ENCODE measurements at regions not wholly inside any gene's neighbourhood (a gene's known extent, or its start where the extent isn't known, plus 50 kb on each side); places are given as distances from the start of the nearest gene placed in this dataset.
"Not testable (repeated sequence)": the region's sequence is repeated elsewhere in the genome, so short reads cannot be mapped to it uniquely, and the experiment has no call there.

DNA sequence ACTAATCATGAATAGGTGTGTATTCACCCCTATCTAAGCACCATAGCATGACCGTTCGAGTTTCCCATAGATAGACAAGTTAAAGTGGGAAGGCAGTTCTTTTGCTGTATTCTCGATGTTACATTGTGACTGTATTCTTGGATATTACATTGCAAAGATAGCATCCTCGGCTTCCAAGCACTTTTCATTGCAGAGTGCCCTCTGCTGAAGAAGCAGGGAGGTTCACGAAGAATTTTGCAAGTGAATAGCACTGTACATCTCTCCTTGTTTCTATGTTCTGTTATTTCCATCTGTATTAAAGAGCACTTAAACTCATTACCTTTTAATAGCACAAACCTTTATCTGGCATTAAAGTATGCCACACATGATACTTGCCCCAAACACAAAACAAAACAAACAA lies 426.7 kb upstream of the ARX start:
- DNase-seq (ENCODE audit: low read depth): no peak
- in situ Hi-C loops (cut with HindIII; ENCODE audit: low sequenced_read_pairs): no loop called here
- no peak overlapping the region for H3K4me3 ChIP-seq (ENCODE audit: low read depth, low read length)
- TF ChIP-seq, protein P1, sequence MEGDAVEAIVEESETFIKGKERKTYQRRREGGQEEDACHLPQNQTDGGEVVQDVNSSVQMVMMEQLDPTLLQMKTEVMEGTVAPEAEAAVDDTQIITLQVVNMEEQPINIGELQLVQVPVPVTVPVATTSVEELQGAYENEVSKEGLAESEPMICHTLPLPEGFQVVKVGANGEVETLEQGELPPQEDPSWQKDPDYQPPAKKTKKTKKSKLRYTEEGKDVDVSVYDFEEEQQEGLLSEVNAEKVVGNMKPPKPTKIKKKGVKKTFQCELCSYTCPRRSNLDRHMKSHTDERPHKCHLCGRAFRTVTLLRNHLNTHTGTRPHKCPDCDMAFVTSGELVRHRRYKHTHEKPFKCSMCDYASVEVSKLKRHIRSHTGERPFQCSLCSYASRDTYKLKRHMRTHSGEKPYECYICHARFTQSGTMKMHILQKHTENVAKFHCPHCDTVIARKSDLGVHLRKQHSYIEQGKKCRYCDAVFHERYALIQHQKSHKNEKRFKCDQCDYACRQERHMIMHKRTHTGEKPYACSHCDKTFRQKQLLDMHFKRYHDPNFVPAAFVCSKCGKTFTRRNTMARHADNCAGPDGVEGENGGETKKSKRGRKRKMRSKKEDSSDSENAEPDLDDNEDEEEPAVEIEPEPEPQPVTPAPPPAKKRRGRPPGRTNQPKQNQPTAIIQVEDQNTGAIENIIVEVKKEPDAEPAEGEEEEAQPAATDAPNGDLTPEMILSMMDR (IDR thresholded peaks at IDR 0.05; ENCODE audit: low read depth, low read length, missing control alignments): peak; percentile 14

DNA sequence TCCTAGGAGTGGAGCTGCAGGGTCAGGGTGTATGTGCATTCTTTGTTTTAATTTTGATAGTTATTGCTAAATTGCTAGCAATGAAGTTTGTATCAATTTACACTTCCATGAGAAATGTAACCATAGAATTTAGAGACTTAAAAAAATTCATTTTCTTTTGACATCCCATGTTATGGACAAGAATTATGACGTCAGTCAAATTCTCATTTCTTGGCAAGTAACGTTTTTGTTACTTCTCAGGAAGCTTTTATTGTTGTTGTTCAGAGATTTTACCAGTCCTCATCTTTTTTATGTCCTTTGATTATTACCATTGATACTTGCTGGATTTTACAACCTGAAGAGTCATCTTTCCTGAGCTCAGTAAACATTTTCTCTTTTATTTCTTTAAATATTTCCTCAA lies 417.5 kb upstream of the ARX start:
- in situ Hi-C loops (cut with HindIII; ENCODE audit: low sequenced_read_pairs): no loop called here
- TF ChIP-seq, protein P1 (IDR thresholded peaks at IDR 0.05; ENCODE audit: low read depth, low read length, missing control alignments): no peak
- H3K4me3 ChIP-seq (ENCODE audit: low read depth, low read length): no peak overlapping the region
- no peak for DNase-seq (ENCODE audit: low read depth)

DNA sequence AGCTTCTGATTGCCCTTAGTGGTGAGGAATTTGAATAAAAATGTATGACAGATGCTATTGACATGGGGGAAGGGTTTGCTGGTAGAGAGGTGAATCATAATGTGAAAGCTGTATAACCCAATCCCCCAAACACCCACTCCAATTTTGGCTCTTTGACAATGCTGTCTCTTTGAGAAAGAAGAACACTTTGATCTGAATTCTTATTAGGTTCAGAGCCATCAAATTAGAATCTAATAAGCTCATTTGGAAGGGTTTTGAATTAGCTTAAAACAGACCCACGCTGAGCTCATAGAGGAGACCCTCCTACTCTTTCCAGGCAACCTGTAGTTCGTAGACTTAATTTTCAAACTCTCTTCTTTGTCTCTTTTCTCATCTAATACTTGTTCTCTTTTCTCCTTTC lies 416.6 kb upstream of the ARX start:
- DNase-seq (ENCODE audit: low read depth): no peak
- in situ Hi-C loops (cut with HindIII; ENCODE audit: low sequenced_read_pairs): no loop called here
- no peak overlapping the region for H3K4me3 ChIP-seq (ENCODE audit: low read depth, low read length)
- TF ChIP-seq, protein P1 (IDR thresholded peaks at IDR 0.05; ENCODE audit: low read depth, low read length, missing control alignments): no peak

DNA sequence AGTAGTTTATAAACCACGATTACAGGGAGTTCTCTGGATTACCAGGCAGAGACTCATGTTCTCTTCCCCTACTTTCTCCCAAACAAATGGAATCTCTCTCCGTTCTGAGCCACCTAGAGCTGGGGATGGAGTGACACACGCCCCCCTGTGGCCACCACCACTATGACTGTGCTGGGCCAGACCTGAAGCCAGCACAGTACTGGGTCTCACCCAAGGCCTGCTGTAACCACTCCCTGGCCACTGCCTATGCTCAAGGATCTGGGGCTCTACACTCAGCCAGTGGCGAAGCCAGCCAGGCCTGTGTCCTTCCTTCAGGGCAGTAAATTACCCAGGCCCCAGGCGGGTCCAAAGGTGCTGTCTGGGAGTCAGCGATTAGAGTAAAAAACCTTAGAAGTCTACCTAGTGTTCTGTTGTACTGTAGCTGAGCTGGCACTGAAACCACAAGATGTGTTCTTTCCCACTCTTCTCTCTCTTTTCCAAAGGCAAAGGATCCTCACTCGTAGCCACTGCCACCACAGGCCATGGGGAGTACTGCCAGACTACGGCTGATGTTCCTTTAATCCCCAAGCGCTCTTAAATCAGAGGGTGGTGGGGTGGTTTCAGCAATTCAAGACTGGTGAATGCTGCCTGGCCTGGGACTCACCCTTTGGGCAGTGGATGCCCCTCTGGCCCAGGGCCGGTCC lies 412.2 kb upstream of the ARX start:
- DNase-seq (ENCODE audit: low read depth): no peak
- in situ Hi-C loops (cut with HindIII; ENCODE audit: low sequenced_read_pairs): no loop called here
- no peak overlapping the region for H3K4me3 ChIP-seq (ENCODE audit: low read depth, low read length)
- TF ChIP-seq, protein P1 (IDR thresholded peaks at IDR 0.05; ENCODE audit: low read depth, low read length, missing control alignments): no peak

DNA sequence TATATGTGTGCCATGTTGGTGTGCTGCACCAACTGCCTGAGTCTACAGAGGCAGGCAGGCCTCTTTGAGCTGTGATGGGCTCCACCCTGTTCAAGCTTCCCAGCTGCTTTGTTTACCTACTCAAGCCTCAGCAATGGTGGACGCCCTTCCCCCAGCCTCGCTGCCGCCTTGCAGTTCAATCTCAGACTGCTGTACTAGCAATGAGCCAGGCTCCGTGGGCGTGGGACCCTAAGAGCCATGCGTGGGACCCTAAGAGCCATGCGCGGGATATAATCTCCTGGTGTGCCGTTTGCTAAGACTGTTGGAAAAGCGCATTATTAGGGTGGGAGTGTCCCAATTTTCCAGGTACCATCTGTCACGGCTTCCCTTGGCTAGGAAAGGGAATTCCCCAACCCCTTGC lies 388.4 kb upstream of the ARX start:
- H3K4me3 ChIP-seq (ENCODE audit: low read depth, low read length); in situ Hi-C loops (cut with HindIII; ENCODE audit: low sequenced_read_pairs); DNase-seq (ENCODE audit: low read depth): not testable (repeated sequence)

DNA sequence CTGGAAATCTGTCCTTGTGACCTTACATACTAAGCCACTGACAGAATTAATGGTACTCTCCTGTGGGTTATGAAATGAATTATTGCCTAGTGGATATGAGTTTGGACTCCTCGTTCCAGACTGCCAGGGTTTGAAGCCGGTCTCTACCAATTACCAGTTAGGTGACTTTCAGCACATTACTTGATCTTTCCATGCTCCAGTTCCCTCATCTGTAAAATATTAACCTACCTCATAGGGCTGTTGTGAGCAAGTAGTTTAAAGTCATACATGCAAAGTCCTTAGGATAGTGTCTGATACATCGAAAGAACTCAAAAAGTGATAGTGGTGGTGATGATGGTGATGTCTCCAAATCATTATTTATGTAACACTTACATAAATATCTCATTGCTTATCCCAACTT lies 373.5 kb upstream of the ARX start:
- H3K4me3 ChIP-seq (ENCODE audit: low read depth, low read length): no peak overlapping the region
- TF ChIP-seq, protein P1 (IDR thresholded peaks at IDR 0.05; ENCODE audit: low read depth, low read length, missing control alignments): no peak
- DNase-seq (ENCODE audit: low read depth): no peak
- in situ Hi-C loops (cut with HindIII; ENCODE audit: low sequenced_read_pairs): no loop called here

DNA sequence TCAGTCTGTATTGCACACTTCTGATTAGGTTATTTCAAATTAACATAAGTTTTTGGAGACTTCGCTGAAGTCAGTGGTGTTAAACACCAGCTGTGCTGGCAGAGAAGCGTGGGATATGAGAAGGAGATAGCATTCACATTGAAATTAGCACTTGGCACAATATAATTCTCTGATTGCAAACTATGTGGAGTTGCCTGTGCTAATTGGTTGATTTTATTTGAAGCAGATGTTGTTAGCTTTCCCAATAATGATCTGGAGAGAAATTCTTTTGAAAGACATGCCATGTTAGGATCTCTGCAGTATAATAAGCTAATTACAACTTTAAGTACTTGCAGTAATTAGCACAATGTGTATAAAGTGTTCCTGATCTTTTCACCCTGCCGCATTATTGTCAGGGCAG lies 367.4 kb upstream of the ARX start:
- H3K4me3 ChIP-seq (ENCODE audit: low read depth, low read length): no peak overlapping the region
- DNase-seq (ENCODE audit: low read depth): no peak
- TF ChIP-seq, protein P1 (IDR thresholded peaks at IDR 0.05; ENCODE audit: low read depth, low read length, missing control alignments): no peak
- in situ Hi-C loops (cut with HindIII; ENCODE audit: low sequenced_read_pairs): no loop called here

Data from astrocyte of the cerebellum (primary cell).